H9 (cell line): ENCODE measurements at regions not wholly inside any gene's neighbourhood (a gene's known extent, or its start where the extent isn't known, plus 50 kb on each side); places are given as distances from the start of the nearest gene placed in this dataset.

Experiments used
- DNase-seq: peaks from one replicate; pipeline ENCODE4 v3.0.0-alpha.2; 2017
- H2AFZ ChIP-seq: one replicate; pipeline ENCODE4 v1.6.1; 2013; ENCODE audit warnings: mild to moderate bottlenecking, low read length, control low read depth, moderate library complexity
- H2AK5ac ChIP-seq: 2 replicates; pipeline ENCODE4 v1.6.1; 2013; ENCODE audit warnings: low read length, control low read depth, mixed read lengths; ENCODE audit not compliant: insufficient read length
- H2BK120ac ChIP-seq: one replicate; pipeline ENCODE4 v1.6.1; 2013; ENCODE audit warnings: low read depth, mild to moderate bottlenecking, low read length, control low read depth, inconsistent platforms; ENCODE audit not compliant: poor library complexity, severe bottlenecking
- H2BK12ac ChIP-seq: 2 replicates; pipeline ENCODE4 v1.6.1; 2013; ENCODE audit warnings: low read length, control low read depth, mixed read lengths, low read depth; ENCODE audit not compliant: insufficient read length
- H2BK15ac ChIP-seq: 2 replicates; pipeline ENCODE4 v1.6.1; 2013; ENCODE audit warnings: low read depth, low read length, control low read depth
- H2BK20ac ChIP-seq: one replicate; pipeline ENCODE4 v1.6.1; 2013; ENCODE audit warnings: low read depth, mild to moderate bottlenecking, low read length, control low read depth, inconsistent platforms; ENCODE audit not compliant: poor library complexity, severe bottlenecking
- H2BK5ac ChIP-seq: 2 replicates; pipeline ENCODE4 v1.6.1; 2013; ENCODE audit warnings: low read length, control low read depth, mixed read lengths; ENCODE audit not compliant: insufficient read length
- H3K14ac ChIP-seq: 2 replicates; pipeline ENCODE4 v1.6.1; 2013; ENCODE audit warnings: low read length, control low read depth; ENCODE audit not compliant: insufficient read depth
- H3K18ac ChIP-seq: 2 replicates; pipeline ENCODE4 v1.6.1; 2013; ENCODE audit warnings: low read depth, mild to moderate bottlenecking, mixed read lengths, low read length, control low read depth; ENCODE audit not compliant: insufficient read length
- H3K23ac ChIP-seq: 2 replicates; pipeline ENCODE4 v1.6.1; 2013; ENCODE audit warnings: low read length, control low read depth, mixed read lengths, low read depth; ENCODE audit not compliant: insufficient read length
- H3K23me2 ChIP-seq: 2 replicates; pipeline ENCODE4 v1.6.1; 2013; ENCODE audit warnings: low read depth, mild to moderate bottlenecking, mixed read lengths, low read length, control low read depth; ENCODE audit not compliant: insufficient read length, poor library complexity, severe bottlenecking
- H3K27ac ChIP-seq: 2 replicates; pipeline ENCODE4 v1.5.1; 2013; ENCODE audit warnings: low read length, control low read depth, mixed read lengths, low read depth; ENCODE audit not compliant: insufficient read length
- H3K27me3 ChIP-seq: 2 replicates; pipeline ENCODE4 v1.6.1; 2013; ENCODE audit warnings: low read length, control low read depth, inconsistent platforms; ENCODE audit not compliant: insufficient read depth
- H3K4ac ChIP-seq: 2 replicates; pipeline ENCODE4 v1.6.1; 2013; ENCODE audit warnings: low read depth, mild to moderate bottlenecking, control low read depth, inconsistent platforms, low read length, moderate library complexity
- H3K4me1 ChIP-seq: 2 replicates; pipeline ENCODE4 v1.6.1; 2013; ENCODE audit warnings: low read length, control low read depth, inconsistent platforms; ENCODE audit not compliant: insufficient read depth
- H3K4me2 ChIP-seq: 2 replicates; pipeline ENCODE4 v1.6.1; 2013; ENCODE audit warnings: low read length, control low read depth, mixed read lengths; ENCODE audit not compliant: insufficient read length, insufficient read depth
- H3K56ac ChIP-seq: 2 replicates; pipeline ENCODE4 v1.6.1; 2013; ENCODE audit warnings: low read depth, mild to moderate bottlenecking, mixed read lengths, low read length, control low read depth; ENCODE audit not compliant: insufficient read length
- H3K79me1 ChIP-seq: 2 replicates; pipeline ENCODE4 v1.6.1; 2013; ENCODE audit warnings: low read depth, mild to moderate bottlenecking, moderate library complexity, low read length, control low read depth, inconsistent platforms; ENCODE audit not compliant: insufficient read depth, poor library complexity, severe bottlenecking
- H3K79me2 ChIP-seq: 2 replicates; pipeline ENCODE4 v1.6.1; 2013; ENCODE audit warnings: low read length, control low read depth, inconsistent platforms; ENCODE audit not compliant: insufficient read depth
- H3K9ac ChIP-seq: 2 replicates; pipeline ENCODE4 v1.6.1; 2013; ENCODE audit warnings: low read length, control low read depth, mixed read lengths; ENCODE audit not compliant: insufficient read length; ENCODE audit errors: extremely low read depth
- H3K9me3 ChIP-seq: one replicate; pipeline ENCODE4 v1.6.1; 2013; ENCODE audit warnings: low read depth, low read length, inconsistent platforms; ENCODE audit not compliant: control insufficient read depth
- H3T11ph ChIP-seq: one replicate; pipeline ENCODE4 v1.6.1; 2013; ENCODE audit warnings: mild to moderate bottlenecking, low read length, control low read depth, inconsistent platforms
- H4K20me1 ChIP-seq: one replicate; pipeline ENCODE4 v1.6.1; 2013; ENCODE audit not compliant: control insufficient read depth, insufficient read length, insufficient read depth
- H4K5ac ChIP-seq: 2 replicates; pipeline ENCODE4 v1.6.1; 2013; ENCODE audit warnings: low read depth, mild to moderate bottlenecking, mixed read lengths, low read length, control low read depth; ENCODE audit not compliant: insufficient read length
- H4K8ac ChIP-seq: replicated peaks from 2 replicates; pipeline ENCODE4 v1.6.1; 2013; ENCODE audit warnings: low read length, control low read depth, mixed read lengths, low read depth; ENCODE audit not compliant: insufficient read length
- H4K91ac ChIP-seq: 2 replicates; pipeline ENCODE4 v1.6.1; 2013; ENCODE audit warnings: low read depth, mild to moderate bottlenecking, moderate library complexity, mixed read lengths, low read length, control low read depth; ENCODE audit not compliant: insufficient read length
- H3K27ac Mint-ChIP-seq, 3 experiments: 2 replicates in 2 of 3; 3 replicates in 1 of 3; pipeline ENCODE4 v1.8.0; 2020 to 2021; ENCODE audit warnings: mixed read lengths in 3 of 3, mild to moderate bottlenecking in 1 of 3, moderate library complexity in 1 of 3
- H3K27me3 Mint-ChIP-seq: 2 replicates; pipeline ENCODE4 v1.8.0; 2021; ENCODE audit warnings: low read depth, mild to moderate bottlenecking, moderate library complexity, mixed read lengths
- H3K36me3 Mint-ChIP-seq, 3 experiments: 2 replicates in 2 of 3; 3 replicates in 1 of 3; pipeline ENCODE4 v1.8.0; 2020 to 2021; ENCODE audit warnings: low read depth in 3 of 3, mixed read lengths in 3 of 3; ENCODE audit not compliant: insufficient read depth in 1 of 3
- H3K4me1 Mint-ChIP-seq, 2 experiments: 2 replicates each; pipeline ENCODE4 v1.8.0; 2020; ENCODE audit warnings: mixed read lengths in 2 of 2
- H3K4me3 Mint-ChIP-seq, 2 experiments: 2 replicates in 1 of 2; 3 replicates in 1 of 2; pipeline ENCODE4 v1.8.0; 2020 to 2021; ENCODE audit warnings: mild to moderate bottlenecking in 2 of 2, mixed read lengths in 2 of 2, moderate library complexity in 1 of 2
- H3K9me3 Mint-ChIP-seq, 2 experiments: 2 replicates in 1 of 2; 3 replicates in 1 of 2; pipeline ENCODE4 v1.8.0; 2020; ENCODE audit warnings: mild to moderate bottlenecking in 2 of 2, mixed read lengths in 2 of 2, moderate library complexity in 1 of 2
- WGBS: extraction: QIAGEN DNeasy Blood & Tissue Kit; methylation state at CpG from one replicate; pipeline ENCODE4 v1.1.7; 2013; ENCODE audit warnings: missing lambda C conversion rate, low lambda C conversion rate, mixed read lengths; ENCODE audit not compliant: insufficient read length; ENCODE audit errors: extremely low coverage; 5-methylcytosine and 5-hydroxymethylcytosine counted together
- TF ChIP-seq, protein P1 (sequence below): fragments of 200-600 bp; sonication (generic); conservative IDR thresholded peaks from 3 replicates; pipeline ENCODE4 v1.8.0; 2021; ENCODE audit warnings: antibody characterized with exemption, mild to moderate bottlenecking

GRCh38 chr2:188898261-188898660, 75.9 kb upstream of the COL3A1 start:
- no peaks in the 10 kb centered on the region for H3K27me3 Mint-ChIP-seq
- TF ChIP-seq, protein P1, sequence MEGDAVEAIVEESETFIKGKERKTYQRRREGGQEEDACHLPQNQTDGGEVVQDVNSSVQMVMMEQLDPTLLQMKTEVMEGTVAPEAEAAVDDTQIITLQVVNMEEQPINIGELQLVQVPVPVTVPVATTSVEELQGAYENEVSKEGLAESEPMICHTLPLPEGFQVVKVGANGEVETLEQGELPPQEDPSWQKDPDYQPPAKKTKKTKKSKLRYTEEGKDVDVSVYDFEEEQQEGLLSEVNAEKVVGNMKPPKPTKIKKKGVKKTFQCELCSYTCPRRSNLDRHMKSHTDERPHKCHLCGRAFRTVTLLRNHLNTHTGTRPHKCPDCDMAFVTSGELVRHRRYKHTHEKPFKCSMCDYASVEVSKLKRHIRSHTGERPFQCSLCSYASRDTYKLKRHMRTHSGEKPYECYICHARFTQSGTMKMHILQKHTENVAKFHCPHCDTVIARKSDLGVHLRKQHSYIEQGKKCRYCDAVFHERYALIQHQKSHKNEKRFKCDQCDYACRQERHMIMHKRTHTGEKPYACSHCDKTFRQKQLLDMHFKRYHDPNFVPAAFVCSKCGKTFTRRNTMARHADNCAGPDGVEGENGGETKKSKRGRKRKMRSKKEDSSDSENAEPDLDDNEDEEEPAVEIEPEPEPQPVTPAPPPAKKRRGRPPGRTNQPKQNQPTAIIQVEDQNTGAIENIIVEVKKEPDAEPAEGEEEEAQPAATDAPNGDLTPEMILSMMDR: no peak
- Histone ChIP-seq H2AFZ (no peak overlapping the region), H3T11ph (no peak overlapping the region), H2BK15ac (no peak overlapping the region), H2BK20ac (no peak overlapping the region), H3K18ac (no peak overlapping the region), H4K8ac (no peak overlapping the region), H2AK5ac (no peak overlapping the region), H2BK12ac (no peak overlapping the region), H3K9me3 (no peaks in the 10 kb centered on the region), H3K79me1 (no peaks in the 10 kb centered on the region), H3K79me2 (no peaks in the 10 kb centered on the region; the same call in 1 of the 2 replicates), H3K56ac (no peak overlapping the region), H3K4ac (no peak overlapping the region), H4K5ac (no peak overlapping the region), H2BK120ac (no peak overlapping the region), H3K14ac (no peak overlapping the region), H3K27ac (no peak overlapping the region), H4K91ac (no peak overlapping the region), H3K27me3 (no peaks in the 10 kb centered on the region), H2BK5ac (no peak overlapping the region), H4K20me1 (no peaks in the 10 kb centered on the region), H3K9ac (no peak overlapping the region), H3K4me2 (no peak overlapping the region), H3K23me2 (no peaks in the 10 kb centered on the region), H3K23ac (no peak overlapping the region), H3K4me1 (no peaks in the 10 kb centered on the region)
- H3K4me3 Mint-ChIP-seq: no peak overlapping the region
- DNase-seq: no peak
- no peak overlapping the region for H3K27ac Mint-ChIP-seq
- WGBS: no CpG with 5 or more reads among the region's 4 CpGs
- H3K36me3 Mint-ChIP-seq: no peaks in the 10 kb centered on the region
- no peaks in the 10 kb centered on the region for H3K9me3 Mint-ChIP-seq
- no peaks in the 10 kb centered on the region; a peak in 1 of 4 replicates for H3K4me1 Mint-ChIP-seq
